OCI-LY3 (cell line): ENCODE measurements at regions not wholly inside any gene's neighbourhood (a gene's known extent, or its start where the extent isn't known, plus 50 kb on each side); places are given as distances from the start of the nearest gene placed in this dataset.

Experiments used
- EZH2phosphoT487 ChIP-seq: fragments of 200-600 bp; shearing (Covaris generic); IDR thresholded peaks from 2 replicates; pipeline ENCODE4 v1.6.1; 2018; ENCODE audit warnings: antibody characterized with exemption, mixed run types, low read depth
- TF ChIP-seq, protein P1 (sequence below): fragments of 200-600, 300-600 bp; sonication (generic); IDR thresholded peaks from 2 replicates; pipeline ENCODE4 v1.5.1; 2014; ENCODE audit warnings: antibody characterized with exemption, low read length, low read depth

DNA sequence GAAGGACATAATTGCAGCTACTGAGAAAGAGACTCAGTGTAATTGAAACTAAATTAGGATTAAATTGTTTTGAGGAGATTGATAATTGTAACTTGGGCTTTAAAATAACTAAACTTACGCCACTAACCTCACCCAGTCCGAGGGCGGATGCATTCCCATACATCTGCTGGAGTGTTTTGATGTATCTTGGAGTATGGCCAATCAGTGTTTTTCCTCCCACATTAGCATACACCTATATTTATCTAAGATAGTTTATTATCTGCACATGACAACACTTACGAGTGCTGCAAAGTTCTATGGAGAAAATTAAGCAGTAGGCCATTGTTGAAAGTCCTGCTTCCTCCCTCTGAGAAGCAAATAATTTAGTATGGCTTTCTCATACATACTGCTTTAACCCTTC lies 184.7 kb upstream of the PLEKHG7 start:
- TF ChIP-seq, protein P1, sequence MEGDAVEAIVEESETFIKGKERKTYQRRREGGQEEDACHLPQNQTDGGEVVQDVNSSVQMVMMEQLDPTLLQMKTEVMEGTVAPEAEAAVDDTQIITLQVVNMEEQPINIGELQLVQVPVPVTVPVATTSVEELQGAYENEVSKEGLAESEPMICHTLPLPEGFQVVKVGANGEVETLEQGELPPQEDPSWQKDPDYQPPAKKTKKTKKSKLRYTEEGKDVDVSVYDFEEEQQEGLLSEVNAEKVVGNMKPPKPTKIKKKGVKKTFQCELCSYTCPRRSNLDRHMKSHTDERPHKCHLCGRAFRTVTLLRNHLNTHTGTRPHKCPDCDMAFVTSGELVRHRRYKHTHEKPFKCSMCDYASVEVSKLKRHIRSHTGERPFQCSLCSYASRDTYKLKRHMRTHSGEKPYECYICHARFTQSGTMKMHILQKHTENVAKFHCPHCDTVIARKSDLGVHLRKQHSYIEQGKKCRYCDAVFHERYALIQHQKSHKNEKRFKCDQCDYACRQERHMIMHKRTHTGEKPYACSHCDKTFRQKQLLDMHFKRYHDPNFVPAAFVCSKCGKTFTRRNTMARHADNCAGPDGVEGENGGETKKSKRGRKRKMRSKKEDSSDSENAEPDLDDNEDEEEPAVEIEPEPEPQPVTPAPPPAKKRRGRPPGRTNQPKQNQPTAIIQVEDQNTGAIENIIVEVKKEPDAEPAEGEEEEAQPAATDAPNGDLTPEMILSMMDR: no peak
- TF ChIP-seq EZH2phosphoT487: no peak
